ENCODE measurements at regions not wholly inside any gene's neighbourhood (a gene's known extent, or its start where the extent isn't known, plus 50 kb on each side); places are given as distances from the start of the nearest gene placed in this dataset.
"Not testable (repeated sequence)": the region's sequence is repeated elsewhere in the genome, so short reads cannot be mapped to it uniquely, and the experiment has no call there.

- no peak for TF ChIP-seq CTCF (IDR thresholded peaks at IDR 0.05; ENCODE audit: low read depth, low read length, missing control alignments)
- in situ Hi-C loops (cut with HindIII; ENCODE audit: low sequenced_read_pairs), result no loop called here
- H3K4me3 ChIP-seq (ENCODE audit: low read depth, low read length), result no peak overlapping the region
- no peak for DNase-seq (ENCODE audit: low read depth)
Observed at GRCh38 chr4:67286724-67287123, 258.6 kb downstream of the CENPC start.

- no peak for DNase-seq (ENCODE audit: low read depth)
- TF ChIP-seq CTCF (IDR thresholded peaks at IDR 0.05; ENCODE audit: low read depth, low read length, missing control alignments), result no peak
- H3K4me3 ChIP-seq (ENCODE audit: low read depth, low read length), result no peak overlapping the region
- in situ Hi-C loops (cut with HindIII; ENCODE audit: low sequenced_read_pairs), result no loop called here
Observed at GRCh38 chr4:67282749-67283148, 262.6 kb downstream of the CENPC start.

- in situ Hi-C loops (cut with HindIII; ENCODE audit: low sequenced_read_pairs), result no loop called here
- no peak for TF ChIP-seq CTCF (IDR thresholded peaks at IDR 0.05; ENCODE audit: low read depth, low read length, missing control alignments)
- DNase-seq (ENCODE audit: low read depth), result no peak
- no peak overlapping the region for H3K4me3 ChIP-seq (ENCODE audit: low read depth, low read length)
Observed at GRCh38 chr4:67275179-67275750, 270.0 kb downstream of the CENPC start.

- in situ Hi-C loops (cut with HindIII; ENCODE audit: low sequenced_read_pairs); H3K4me3 ChIP-seq (ENCODE audit: low read depth, low read length); DNase-seq (ENCODE audit: low read depth): not testable (repeated sequence)
Observed at GRCh38 chr4:67274671-67275070, 270.6 kb downstream of the CENPC start.

- in situ Hi-C loops (cut with HindIII; ENCODE audit: low sequenced_read_pairs), result no loop called here
- TF ChIP-seq CTCF (IDR thresholded peaks at IDR 0.05; ENCODE audit: low read depth, low read length, missing control alignments), result no peak
- no peak for DNase-seq (ENCODE audit: low read depth)
- no peak overlapping the region for H3K4me3 ChIP-seq (ENCODE audit: low read depth, low read length)
Observed at GRCh38 chr4:67273666-67274065, 271.6 kb downstream of the CENPC start.

- H3K4me3 ChIP-seq (ENCODE audit: low read depth, low read length), result no peak overlapping the region
- no peak for DNase-seq (ENCODE audit: low read depth)
- TF ChIP-seq CTCF (IDR thresholded peaks at IDR 0.05; ENCODE audit: low read depth, low read length, missing control alignments), result no peak
- in situ Hi-C loops (cut with HindIII; ENCODE audit: low sequenced_read_pairs), result no loop called here
Observed at GRCh38 chr4:67261971-67262370, 283.3 kb downstream of the CENPC start.

- TF ChIP-seq CTCF (IDR thresholded peaks at IDR 0.05; ENCODE audit: low read depth, low read length, missing control alignments), result no peak
- in situ Hi-C loops (cut with HindIII; ENCODE audit: low sequenced_read_pairs), result no loop called here
- H3K4me3 ChIP-seq (ENCODE audit: low read depth, low read length), result no peak overlapping the region
- DNase-seq (ENCODE audit: low read depth), result no peak
Observed at GRCh38 chr4:67256388-67257043, 288.8 kb downstream of the CENPC start.

Data from astrocyte of the cerebellum (primary cell).